Adrenal gland (tissue), 5 donors: ENCODE measurements at regions not wholly inside any gene's neighbourhood (a gene's known extent, or its start where the extent isn't known, plus 50 kb on each side); places are given as distances from the start of the nearest gene placed in this dataset.

Experiments used
- CTCF ChIP-seq, 6 experiments: fragments of 450-650 bp in 4 of 6; fragments of 200-600 bp in 2 of 6; sonication (generic) in 1 of 6; IDR thresholded peaks; 1 replicate in 5 of 6; 2 replicates in 1 of 6; pipeline versions ENCODE4 v1.5.1 to v1.8.0; 2016 to 2021; ENCODE audit warnings: antibody characterized with exemption in 6 of 6, mild to moderate bottlenecking in 2 of 6, moderate library complexity in 1 of 6
- POLR2A ChIP-seq, 2 donors: fragments of 450-650 bp; IDR thresholded peaks; one replicate each; pipeline ENCODE4 v1.6.1; 2017; ENCODE audit warnings: antibody characterized with exemption in 2 of 2, mild to moderate bottlenecking in 2 of 2, moderate library complexity in 1 of 2
- donor health status: DM: no; HTN: no; CAD: no.

DNA sequence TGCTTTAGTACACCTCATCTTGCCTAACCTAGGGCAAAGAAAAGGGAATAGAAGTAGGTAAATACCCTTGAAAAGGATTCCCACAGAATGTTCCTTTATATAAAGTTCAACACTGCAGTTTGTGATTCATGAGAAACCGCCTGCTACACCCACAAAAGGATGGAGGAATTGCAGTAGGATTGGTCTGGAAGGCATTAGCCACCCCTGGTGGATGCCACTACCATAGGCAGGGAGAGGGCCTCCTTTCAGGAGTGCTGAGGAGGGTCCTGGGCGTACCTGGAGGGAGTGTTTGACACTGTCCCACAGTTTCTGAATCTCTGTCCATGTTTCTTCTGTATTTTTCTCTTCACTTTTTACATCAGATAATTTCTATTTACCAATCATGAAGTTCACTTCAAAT lies 221.8 kb upstream of the TMEM72 start:
- no peak for TF ChIP-seq POLR2A (IDR thresholded peaks at IDR 0.05)
- no peak for TF ChIP-seq CTCF (IDR thresholded peaks at IDR 0.05)
